ENCODE measurements at regions not wholly inside any gene's neighbourhood (a gene's known extent, or its start where the extent isn't known, plus 50 kb on each side); places are given as distances from the start of the nearest gene placed in this dataset.
"Not testable (repeated sequence)": the region's sequence is repeated elsewhere in the genome, so short reads cannot be mapped to it uniquely, and the experiment has no call there.

DNA sequence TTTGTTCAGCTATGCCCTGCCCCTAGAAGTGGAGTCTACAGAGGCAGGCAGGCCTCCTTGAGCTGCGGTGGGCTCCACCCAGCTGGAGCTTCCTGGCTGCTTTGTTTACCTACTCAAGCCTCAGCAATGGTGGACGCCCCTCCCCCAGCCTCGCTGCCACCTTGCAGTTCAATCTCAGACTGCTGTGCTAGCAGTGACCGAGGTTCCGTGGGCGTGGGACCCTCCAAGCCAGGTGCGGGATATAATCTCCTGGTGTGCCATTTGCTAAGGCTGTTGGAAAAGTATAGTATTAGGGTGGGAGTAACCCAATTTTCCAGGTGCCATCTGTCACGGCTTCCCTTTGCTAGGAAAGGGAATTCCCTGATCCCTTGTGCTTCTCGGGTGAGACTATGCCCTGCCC, 770.2 kb upstream of the VRK2 start:
- in situ Hi-C loops (cut with MboI; ENCODE audit: low sequenced_read_pairs, unreplicated experiment); DNase-seq (ENCODE audit: low spot score): not testable (repeated sequence)

DNA sequence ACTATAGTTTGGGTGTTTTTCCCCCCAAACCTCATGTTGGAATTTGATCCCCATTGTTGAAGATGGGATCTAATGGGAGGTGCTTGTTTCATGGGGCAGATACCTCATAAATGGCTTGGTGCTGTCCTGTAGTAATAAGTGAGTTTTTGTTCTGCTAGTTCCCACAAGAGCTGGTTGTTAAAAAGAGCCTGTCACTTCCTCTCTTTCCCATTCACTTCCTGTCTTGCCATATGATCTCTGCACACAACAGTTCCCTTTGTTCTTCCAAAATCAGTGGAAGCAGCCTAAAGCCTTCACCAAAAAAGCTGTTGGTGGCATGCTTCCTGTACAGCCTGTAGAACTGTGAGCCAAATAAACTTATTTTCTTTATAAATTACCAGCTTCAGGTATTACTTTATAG, 768.2 kb upstream of the VRK2 start:
- DNase-seq (ENCODE audit: low spot score): no peak
- in situ Hi-C loops (cut with MboI; ENCODE audit: low sequenced_read_pairs, unreplicated experiment): no loop called here
- TF ChIP-seq, protein P1, sequence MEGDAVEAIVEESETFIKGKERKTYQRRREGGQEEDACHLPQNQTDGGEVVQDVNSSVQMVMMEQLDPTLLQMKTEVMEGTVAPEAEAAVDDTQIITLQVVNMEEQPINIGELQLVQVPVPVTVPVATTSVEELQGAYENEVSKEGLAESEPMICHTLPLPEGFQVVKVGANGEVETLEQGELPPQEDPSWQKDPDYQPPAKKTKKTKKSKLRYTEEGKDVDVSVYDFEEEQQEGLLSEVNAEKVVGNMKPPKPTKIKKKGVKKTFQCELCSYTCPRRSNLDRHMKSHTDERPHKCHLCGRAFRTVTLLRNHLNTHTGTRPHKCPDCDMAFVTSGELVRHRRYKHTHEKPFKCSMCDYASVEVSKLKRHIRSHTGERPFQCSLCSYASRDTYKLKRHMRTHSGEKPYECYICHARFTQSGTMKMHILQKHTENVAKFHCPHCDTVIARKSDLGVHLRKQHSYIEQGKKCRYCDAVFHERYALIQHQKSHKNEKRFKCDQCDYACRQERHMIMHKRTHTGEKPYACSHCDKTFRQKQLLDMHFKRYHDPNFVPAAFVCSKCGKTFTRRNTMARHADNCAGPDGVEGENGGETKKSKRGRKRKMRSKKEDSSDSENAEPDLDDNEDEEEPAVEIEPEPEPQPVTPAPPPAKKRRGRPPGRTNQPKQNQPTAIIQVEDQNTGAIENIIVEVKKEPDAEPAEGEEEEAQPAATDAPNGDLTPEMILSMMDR (IDR thresholded peaks at IDR 0.05; ENCODE audit: borderline replicate concordance, control extremely low read depth, extremely low read depth, insufficient read depth, missing control alignments): no peak

DNA sequence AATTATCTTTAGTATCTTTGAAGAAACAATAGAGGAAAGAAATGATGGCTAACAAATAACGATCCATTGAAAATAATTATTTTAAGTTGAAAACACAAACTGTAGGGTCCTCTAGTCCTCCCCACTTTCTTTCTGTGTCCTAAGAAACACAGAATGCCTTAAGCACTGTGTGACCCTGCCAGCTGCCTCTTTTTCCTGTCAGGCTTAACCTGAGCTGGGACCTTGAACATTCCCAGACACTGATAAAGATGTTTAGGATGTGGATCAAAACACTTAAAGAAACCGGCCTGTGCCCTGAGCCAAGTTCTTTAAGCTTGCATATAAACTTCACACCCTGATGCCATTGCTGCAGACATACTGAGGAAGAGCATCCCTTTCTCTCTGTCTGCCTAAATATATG, 755.4 kb upstream of the VRK2 start:
- TF ChIP-seq, protein P1 (IDR thresholded peaks at IDR 0.05; ENCODE audit: borderline replicate concordance, control extremely low read depth, extremely low read depth, insufficient read depth, missing control alignments): no peak
- in situ Hi-C loops (cut with MboI; ENCODE audit: low sequenced_read_pairs, unreplicated experiment): no loop called here
- DNase-seq (ENCODE audit: low spot score): no peak

DNA sequence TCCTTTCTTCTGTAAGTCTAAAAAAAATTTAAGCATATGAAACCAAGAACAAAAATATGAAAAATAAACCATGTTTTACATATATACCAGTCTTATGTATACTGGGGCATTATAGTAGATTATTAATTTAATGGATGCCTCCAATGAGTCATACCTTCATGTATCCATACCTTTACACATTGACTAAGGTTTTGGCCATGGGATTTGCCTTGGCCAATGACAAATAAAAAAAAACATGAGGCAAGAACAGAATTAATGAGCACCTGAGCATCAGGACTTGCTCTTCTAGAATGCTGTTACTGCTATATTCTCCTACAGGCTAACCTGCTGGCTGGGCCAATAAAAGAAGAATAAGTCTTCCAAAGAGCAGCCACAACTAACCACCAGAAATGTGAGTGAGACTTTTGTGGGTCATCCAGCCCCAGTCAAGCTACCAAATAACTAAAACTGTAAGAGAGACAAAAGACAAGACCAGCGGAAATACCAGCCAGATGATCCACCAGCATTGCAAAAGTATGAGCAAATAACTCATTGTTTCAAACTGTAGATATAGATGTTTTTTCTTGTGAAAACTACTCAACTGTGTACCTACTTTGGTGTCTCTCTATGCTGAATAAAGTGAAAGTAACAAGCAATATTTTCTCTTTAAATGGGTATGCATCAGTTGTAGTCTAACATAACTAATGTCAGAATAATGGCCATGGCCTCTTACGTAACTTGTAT, 749.6 kb upstream of the VRK2 start:
- in situ Hi-C loops (cut with MboI; ENCODE audit: low sequenced_read_pairs, unreplicated experiment): no loop called here
- DNase-seq (ENCODE audit: low spot score): no peak
- TF ChIP-seq, protein P1 (IDR thresholded peaks at IDR 0.05; ENCODE audit: borderline replicate concordance, control extremely low read depth, extremely low read depth, insufficient read depth, missing control alignments): no peak

GRCh38 chr2:57313678-57314077, 732.9 kb upstream of the VRK2 start:
- TF ChIP-seq, protein P1 (IDR thresholded peaks at IDR 0.05; ENCODE audit: borderline replicate concordance, control extremely low read depth, extremely low read depth, insufficient read depth, missing control alignments): no peak
- no peak for DNase-seq (ENCODE audit: low spot score)
- in situ Hi-C loops (cut with MboI; ENCODE audit: low sequenced_read_pairs, unreplicated experiment): no loop called here

DNA sequence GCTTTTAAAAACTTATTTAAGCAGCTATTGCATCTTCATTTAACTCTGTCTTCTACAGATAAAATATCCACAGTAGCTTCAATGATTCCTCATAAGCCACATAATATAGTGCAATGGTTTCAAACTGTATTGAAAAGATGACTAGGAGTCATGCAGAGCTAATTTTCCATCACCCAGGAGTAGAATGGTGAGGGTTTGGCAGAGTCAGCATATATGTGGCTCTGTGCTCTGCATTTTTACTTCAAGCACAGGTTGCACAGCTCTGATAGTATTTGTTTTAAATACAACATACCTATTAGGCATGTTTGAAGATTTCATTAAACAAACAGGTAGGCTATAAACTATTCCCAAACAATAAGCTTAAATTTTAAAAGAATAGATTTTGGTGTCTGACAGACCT, 731.9 kb upstream of the VRK2 start:
- TF ChIP-seq, protein P1 (IDR thresholded peaks at IDR 0.05; ENCODE audit: borderline replicate concordance, control extremely low read depth, extremely low read depth, insufficient read depth, missing control alignments): no peak
- in situ Hi-C loops (cut with MboI; ENCODE audit: low sequenced_read_pairs, unreplicated experiment): no loop called here
- DNase-seq (ENCODE audit: low spot score): no peak

- in situ Hi-C loops (cut with MboI; ENCODE audit: low sequenced_read_pairs, unreplicated experiment): no loop called here
- TF ChIP-seq, protein P1 (IDR thresholded peaks at IDR 0.05; ENCODE audit: borderline replicate concordance, control extremely low read depth, extremely low read depth, insufficient read depth, missing control alignments): no peak
- no peak for DNase-seq (ENCODE audit: low spot score)
Observed at GRCh38 chr2:57330447-57330846, 716.2 kb upstream of the VRK2 start.

All from GM13976 (cell line).